ENCODE measurements at regions not wholly inside any gene's neighbourhood (a gene's known extent, or its start where the extent isn't known, plus 50 kb on each side); places are given as distances from the start of the nearest gene placed in this dataset.
"Not testable (repeated sequence)": the region's sequence is repeated elsewhere in the genome, so short reads cannot be mapped to it uniquely, and the experiment has no call there.

DNA sequence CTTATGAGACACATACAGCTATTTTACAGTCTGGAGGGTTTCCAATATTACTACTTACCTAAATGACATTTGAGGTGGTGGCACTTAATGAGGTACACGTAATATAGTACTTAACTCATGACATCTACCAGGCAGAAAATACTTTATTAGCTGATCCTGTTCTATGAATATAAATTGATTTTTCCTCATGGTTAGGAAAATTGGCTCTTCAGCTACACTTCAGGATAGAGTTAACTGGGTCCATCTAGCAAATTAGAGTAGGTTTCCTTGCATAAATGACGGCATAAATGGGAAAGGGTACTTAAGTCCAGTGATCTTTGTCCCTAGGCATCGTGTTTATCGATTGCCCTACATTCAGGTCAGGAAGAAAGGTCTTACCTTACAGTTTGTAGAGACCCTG lies 988.8 kb upstream of the TMPRSS15 start:
- no peak for DNase-seq (ENCODE audit: low spot score)

DNA sequence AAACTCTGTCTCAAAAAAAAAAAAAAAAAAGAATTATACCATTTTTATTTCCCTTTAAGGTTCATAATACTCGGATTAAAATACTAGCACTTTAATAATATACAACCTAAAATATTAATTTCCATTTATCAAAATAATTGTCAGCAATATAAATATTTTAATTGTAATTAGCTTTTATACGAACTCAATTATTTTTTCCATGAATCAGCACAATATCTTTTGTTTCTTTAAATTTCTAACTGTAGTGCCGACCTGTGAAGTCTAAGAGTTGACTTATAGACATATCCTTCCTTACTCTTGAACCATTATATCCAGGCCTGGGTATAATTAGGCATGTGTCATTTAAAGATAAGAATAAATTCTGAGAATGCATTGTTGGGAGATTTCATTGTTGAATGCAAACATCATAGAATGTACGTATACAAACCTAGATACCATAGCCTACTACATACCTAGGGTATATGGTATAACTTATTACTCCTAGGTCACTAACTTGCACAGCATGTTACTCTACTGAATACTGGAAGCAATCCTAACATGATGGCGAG lies 996.7 kb upstream of the TMPRSS15 start:
- no peak for DNase-seq (ENCODE audit: low spot score)

DNA sequence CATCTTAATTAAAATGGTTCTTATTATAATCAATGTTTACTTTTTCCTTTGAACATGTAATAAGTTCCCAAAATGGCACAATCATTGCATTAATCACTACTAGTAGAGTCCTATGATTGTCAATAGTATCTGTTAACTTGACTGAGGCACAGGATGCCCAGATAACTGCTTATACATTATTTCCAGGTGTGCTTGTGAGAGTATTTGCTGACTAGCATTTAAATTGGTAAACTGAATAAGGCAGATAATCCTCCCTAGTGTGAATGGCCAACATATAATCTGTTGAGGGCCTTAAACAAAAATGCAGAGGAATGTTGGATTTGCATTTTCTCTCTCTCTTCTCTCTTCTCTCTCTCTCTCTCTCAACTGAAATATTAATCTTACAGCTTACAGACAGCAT lies 999.3 kb upstream of the TMPRSS15 start:
- DNase-seq (ENCODE audit: low spot score), result no peak

DNA sequence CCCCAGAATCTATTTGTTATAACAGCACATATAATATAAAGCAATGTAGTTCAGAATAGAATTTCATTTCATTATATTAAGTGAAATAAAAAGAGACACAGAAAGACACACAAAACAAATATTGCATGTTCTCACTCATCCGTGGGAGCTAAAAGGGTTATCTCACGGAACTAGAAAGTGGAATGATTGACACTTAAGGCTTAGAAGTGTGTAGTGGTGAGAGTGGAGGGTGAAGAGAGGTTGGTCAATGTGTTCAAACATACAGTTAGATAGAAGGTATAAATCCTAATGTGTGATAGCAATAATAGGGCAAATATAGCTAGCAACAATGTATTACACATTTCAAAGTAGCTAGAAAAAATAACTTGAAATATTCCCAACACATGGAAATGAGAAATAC lies 1001.7 kb upstream of the TMPRSS15 start:
- no peak for DNase-seq (ENCODE audit: low spot score)

DNA sequence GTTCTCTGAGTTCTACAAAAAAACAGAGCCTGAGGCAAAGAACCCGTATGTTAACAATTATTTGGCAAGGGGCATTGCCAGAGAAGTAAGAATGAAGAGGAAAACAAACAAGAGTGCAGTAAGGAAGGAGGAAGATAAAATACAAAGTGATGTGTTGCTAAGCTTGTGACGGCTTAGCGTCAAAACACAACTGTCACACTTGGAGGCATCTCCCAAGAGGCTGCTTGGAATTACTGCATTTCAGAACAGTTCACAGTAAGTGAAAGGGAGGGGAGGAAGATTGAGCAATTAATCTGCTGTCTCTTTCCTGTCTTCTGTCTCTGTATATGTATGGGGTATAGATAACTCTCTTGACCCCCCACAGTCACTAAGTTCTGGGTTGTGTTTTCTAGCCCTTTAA lies 1017.0 kb upstream of the TMPRSS15 start:
- DNase-seq (ENCODE audit: low spot score), result no peak

DNA sequence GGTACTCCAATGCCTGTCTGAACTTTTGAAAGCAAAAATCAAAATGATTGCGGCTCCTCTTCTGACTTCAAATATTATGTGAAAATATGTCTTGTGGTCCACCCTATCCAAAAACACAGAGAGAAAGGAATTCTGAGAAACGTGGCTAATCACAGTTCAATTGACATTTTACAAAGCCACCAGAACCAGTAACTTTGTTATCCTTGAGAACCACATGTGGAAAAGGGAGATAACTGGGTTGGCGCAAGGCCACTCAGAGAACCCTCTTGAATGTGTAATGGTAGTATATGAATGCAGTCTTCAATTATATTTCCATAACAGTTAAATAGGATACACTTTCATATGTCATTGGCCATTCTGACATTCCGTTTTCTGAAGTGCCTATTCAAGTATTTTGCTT lies 1030.0 kb upstream of the TMPRSS15 start:
- DNase-seq (ENCODE audit: low spot score), result no peak

DNA sequence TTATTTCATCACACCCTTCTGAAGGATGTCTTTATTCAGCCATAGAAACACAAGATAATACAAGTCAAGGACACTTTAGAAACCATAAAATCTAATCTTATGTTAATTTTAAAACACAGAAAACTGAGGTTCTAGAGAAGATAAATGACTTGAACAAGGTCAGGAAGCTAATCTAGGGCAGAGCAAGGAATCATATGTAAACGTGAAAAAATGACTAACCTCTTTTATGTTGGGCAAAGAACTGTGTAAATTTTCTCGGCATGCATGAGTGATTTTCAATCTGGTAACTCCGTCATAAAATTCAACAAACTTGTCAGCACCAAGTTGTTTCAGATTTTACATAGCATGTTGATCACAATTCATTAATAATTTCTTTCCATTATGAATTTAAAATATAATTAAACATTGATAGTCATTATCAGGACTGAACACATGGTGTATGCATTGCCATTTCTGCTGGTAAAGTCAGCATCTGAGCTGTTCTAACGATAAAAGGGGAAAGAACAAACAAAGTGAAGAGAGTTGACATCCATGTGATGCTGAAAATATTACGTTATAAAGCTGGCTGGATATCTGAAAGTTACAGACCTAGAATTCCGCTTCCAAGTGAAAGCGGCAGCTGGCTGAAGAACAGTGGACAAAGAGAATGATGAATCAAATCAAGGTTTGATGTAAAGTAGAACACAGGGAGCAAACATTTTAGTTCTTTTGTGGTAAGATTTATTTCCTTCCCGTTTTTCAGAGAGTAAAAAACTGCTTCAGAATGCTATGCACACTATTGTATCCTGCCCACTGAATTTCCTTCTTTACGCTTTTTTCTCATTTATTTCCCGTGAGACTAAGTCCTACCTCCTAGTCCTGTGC lies 1037.4 kb upstream of the TMPRSS15 start:
- DNase-seq (ENCODE audit: low spot score), result no peak

DNA sequence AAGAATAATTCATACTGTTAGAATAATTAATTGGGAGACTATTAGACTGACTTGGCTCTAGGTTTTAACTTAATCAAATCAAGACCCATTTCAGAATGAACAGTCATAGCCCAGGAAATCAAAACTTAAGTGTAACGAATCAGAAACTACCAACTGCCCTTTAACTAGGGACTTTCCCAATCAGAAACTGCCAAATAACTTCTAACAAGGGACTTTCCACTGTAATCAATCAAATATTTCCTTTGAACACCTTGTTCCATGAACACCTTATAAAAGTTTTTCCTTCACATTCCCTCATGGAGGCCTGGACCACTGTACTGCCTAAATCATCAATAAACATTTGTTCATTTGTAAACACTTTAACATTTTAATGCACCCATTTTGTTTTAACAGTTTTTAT lies 1054.7 kb upstream of the TMPRSS15 start:
- DNase-seq (ENCODE audit: low spot score), result no peak

DNA sequence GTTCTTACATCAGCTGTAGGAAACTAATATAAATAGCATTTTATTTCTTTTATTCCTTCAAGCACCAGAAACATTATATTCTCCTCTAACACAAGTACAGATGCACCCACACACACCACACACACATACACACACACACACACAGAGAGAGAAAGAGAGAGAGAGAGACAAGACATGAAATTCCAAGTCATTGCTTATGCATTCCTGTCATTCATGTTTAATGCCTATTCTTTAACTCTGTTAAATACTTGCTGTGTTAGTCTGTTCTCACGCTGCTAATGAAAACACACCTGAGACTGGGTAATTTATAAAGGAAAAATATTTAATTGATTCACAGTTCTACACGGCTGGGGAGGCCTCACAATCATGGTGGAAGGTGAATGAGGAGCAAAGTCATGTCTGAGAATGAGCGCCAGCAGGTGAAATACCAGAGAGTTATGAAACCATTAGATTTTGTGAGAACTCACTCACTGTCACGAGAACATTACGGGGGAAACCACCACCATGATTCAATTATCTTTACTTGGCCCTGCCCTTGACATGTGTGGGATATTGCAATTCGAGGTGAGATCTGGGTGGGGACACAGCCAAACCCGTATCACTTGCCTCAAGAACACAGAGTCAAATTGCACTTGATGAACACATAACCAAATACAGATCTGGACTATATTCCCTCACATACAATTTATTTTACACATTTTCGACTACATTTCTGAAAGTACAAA lies 1058.1 kb upstream of the TMPRSS15 start:
- DNase-seq (ENCODE audit: low spot score), result no peak

DNA sequence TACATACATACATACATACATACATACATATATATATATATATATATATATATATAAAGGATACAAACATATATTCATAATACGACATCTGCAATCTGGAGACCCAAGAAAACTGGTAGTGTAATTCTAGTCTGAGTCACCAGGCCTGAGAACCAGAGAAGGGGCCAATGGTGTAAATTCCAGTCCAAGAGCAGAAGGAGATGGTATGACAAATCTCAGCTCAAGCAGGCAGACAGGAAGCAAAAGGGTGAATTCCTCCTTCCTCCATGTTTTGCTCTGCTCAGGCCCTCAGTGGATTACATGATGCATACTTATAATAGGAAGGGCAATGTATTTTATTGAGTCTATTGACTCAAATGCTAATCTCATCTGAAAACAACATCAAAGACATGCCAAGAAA lies 1060.4 kb upstream of the TMPRSS15 start:
- DNase-seq (ENCODE audit: low spot score), result no peak

DNA sequence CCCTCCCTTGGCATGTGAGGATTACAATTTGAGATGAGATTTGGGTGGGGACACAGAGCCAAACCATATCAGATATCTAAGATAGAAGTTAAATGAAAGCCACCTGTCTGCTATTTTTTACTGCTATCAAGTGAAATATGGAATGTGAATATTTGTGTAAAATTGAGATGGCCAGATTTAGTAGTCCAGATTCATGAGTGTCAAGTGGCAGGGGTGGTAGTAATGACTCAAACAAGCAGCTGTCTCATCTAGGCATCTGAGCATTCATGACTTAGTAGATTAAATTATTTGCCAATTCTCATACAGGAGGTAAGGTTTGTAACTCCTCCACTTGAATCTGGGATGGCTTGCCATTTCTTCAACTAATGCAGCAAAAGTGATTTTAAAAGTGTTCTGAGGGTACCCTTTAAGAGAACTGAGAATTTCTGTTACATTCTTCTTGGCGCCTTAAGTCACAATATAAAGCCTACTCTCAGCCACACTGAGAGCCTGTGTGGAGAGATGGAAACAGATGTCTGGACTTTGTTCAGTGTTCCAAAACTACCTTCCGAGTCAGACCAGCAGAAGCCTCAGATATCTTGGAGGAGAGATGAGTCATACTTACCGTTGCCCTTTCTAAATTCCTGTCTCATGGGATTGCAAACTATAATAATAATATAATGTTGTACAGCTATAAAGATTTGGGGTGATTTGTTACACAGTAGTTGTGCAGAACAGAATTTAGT lies 1065.6 kb upstream of the TMPRSS15 start:
- no peak for DNase-seq (ENCODE audit: low spot score)

DNA sequence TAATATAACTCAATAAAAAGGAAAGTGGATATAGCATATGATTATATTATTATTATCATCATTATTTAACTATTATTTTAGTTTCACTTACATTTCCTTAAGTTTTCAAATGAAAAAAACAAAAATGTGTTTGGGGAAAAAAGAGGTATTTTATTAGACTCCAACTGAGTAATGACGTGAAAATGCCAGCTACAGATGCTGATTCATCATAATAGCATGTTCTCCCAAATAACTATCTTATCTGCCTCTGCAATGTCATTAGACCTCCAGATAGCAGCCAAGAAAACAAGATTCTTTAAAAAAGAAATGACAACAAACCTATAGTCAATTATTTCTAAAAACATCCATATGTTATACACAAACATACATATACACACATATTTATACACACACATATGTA lies 1071.9 kb upstream of the TMPRSS15 start:
- no peak for DNase-seq (ENCODE audit: low spot score)

DNA sequence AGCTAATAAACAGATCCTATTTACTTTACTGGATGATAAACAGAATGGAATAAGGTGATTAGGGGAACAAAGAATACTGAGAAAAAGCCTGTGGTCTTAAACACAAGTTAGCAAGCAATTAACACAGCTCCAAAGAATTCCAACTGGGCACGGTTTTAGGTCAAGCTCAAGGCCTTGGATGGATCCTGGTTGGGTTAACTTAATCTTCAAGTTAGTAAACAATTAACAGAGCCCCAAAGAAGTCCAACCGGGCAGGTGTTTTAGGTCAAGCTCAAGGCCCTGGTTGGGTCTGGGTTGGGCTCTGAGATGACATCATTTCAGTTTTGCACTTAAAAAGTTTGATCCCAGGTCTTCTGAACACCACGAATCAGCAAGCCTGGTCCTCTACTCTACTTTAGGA lies 1086.3 kb upstream of the TMPRSS15 start:
- DNase-seq (ENCODE audit: low spot score), result no peak

DNA sequence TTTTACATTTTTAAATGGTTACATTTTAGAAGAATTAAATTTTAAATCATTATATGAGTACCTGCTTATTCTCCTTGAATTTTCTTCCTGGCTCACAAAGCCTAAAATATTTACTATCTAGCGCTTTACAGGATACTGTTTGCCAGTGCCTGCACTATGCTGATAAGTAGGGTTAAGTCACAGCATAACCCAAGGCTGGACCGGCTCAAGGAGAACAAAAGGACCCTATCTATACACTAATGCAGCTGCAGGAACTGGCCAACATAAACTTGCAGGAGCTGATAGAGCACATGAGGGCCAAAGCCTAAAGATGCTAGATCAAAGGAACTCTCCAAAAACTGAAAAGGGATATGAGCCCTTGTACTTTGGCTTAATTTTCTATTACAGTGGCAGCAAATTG lies 1086.9 kb upstream of the TMPRSS15 start:
- no peak for DNase-seq (ENCODE audit: low spot score)

DNA sequence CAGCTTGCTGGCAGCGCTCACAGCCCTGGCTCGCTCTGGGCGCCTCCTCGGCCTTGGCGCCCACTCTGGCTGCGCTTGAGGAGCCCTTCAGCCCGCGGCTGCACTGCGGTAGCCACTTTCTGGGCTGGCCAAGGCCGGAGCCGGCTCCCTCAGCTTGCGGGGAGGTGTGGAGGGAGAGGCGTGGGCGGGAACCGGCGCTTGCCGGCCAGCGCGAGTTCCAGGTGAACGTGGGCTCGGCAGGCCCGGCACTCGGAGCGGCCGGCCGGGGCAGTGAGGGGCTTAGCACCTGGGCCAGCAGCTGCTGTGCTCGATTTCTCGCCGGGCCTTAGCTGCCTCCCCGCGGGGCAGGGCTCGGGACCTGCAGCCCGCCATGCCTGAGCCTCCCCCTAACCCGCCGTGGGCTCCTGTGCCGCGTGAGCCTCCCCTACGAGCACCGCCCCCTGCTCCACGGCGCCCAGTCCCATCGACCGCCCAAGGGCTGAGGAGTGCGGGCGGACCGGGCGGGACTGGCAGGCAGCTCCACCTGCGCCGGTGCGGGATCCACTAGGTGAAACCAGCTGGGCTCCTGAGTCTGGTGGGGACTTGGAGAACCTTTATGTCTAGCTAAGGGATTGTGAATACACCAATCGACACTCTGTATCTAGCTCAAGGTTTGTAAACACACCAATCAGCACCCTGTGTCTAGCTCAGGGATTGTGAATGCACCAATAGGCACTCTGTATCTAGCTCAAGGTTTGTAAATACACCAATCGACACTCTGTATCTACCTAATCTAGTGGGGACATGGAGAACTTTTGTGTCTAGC lies 1090.1 kb upstream of the TMPRSS15 start:
- DNase-seq (ENCODE audit: low spot score), result not testable (repeated sequence)

DNA sequence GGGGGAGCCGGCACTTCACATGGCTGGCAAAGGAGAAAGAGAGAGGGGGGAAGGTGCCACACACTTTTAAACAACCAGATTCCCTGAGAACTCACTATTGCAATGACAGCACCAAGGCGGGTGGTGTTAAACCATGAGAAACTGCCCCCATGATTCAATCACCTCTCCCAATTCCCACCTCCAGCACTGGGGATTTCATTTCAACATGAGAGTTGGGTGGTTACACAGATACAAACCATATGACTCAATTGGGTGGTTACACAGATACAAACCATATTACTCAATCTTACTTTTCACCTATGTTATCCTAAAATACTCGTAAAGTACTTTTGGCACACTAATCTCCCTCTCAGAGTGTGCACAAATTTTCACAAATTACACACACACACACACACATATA lies 1097.5 kb upstream of the TMPRSS15 start:
- no peak for DNase-seq (ENCODE audit: low spot score)

DNA sequence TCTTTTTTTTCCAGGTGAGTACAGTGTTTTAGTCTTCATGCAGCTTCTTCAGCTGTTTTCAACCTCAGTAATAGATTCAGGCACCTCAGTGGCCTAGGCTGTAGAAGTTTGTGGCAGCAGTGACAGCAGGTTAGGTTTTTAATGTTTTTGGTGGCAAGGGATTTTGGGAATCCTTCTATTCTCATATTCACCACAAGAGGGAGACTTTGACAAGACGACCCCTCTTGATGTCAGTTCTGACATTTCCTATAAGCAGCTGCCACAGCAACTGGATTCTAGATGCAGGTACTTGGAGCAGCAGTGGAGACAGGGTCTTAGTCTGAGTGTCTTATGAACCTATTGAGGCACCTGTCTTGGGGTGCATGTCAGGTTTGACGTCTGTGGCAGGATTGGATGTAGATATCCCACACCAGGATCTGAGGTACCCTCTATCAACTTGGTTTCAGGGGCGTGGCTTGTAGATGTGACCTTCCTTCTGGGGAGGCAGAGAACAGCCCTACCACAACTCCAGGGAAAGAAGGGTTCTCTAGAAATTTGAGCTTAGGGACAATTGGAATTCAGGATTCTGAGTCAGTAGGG lies 1104.2 kb upstream of the TMPRSS15 start:
- DNase-seq (ENCODE audit: low spot score), result no peak

DNA sequence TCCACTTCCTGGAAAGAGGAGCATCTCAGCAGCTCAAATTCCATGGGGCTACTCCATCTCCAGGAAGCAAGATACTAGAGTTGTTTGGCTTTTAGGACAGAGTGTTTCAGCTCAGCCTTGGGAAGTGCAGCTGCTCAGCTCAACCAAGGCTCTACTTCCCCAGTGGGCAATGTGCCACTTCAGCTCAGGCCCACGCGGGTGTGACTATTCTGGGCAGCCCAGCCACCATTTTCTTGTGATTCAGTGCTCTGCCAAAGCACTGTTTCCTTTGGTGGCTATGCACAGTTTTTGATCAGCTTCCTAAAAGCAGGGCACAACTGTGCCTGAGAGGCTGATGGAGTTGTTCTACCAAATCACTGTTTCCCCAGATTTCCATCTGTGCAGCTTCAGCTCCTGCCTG lies 1104.9 kb upstream of the TMPRSS15 start:
- no peak for DNase-seq (ENCODE audit: low spot score)

DNA sequence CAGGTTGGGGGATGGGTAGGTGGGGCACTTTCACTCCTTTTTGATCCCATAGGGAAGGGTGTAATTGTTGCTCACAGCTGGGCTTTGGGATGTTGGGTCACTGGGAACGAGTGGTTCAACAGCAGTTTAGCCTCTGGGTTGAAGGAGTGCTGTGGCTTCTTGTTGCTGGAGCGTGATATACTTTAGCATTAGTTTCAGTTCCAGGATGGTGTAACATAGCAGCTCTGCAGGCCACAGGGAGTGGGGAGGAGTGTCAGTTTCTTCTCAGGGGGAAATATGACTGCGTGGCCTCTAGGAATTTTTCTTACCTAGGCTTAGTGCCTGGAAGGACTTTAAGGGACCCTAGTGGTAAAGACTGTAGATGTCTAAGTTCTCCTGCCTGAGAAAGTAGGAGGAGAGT lies 1105.3 kb upstream of the TMPRSS15 start:
- no peak for DNase-seq (ENCODE audit: low spot score)

DNA sequence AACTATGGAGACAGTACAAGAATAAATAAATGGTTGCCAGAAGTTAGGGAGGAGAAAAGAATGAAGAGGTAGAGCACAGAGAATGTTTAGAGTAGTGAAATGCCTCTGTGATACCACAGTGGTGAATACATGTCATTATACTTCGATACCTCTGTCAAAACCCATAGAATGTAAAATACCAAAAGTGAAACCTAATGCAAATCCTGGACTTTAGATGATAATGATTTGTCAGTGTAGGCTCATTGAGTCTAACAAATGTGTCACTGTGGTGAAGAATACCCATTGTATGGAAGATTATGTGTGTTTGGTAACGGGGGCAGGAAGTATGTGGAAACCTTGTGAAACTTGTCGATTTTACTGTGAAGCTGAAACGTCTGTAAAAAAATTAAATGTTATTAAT lies 1106.5 kb upstream of the TMPRSS15 start:
- no peak for DNase-seq (ENCODE audit: low spot score)

DNA sequence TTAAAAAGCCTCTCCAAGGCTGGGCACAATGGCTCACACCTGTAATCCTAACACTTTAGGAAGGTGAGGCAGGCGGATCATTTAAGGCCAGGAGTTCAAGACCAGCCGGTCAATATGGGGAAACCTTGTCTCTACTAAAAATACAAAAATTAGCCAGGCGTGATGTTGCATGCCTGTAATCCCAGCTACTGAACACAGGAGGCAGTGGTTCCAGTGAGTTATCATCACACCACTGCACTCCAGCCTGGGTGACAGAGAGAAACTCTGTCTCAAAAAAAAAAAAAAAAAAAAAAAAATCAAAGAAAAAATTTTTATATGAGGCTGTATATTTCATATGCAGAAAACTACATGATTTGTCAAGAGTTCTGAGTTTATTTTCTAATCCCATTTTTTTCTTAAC lies 1107.1 kb upstream of the TMPRSS15 start:
- no peak for DNase-seq (ENCODE audit: low spot score)
